Neural cell (in vitro differentiated cells): ENCODE measurements at regions not wholly inside any gene's neighbourhood (a gene's known extent, or its start where the extent isn't known, plus 50 kb on each side); places are given as distances from the start of the nearest gene placed in this dataset.
"Not testable (repeated sequence)": the region's sequence is repeated elsewhere in the genome, so short reads cannot be mapped to it uniquely, and the experiment has no call there.

Experiments
- H2AFZ ChIP-seq: fragments of 200-600, 300-800 bp; sonication (generic), shearing (Covaris generic); 2 replicates; pipeline ENCODE4 v1.6.0; 2014; ENCODE audit warnings: low read depth, mild to moderate bottlenecking, antibody characterized with exemption, low read length, moderate library complexity
- H3F3A ChIP-seq: fragments of 200-600 bp; shearing (Covaris generic); 2 replicates; pipeline ENCODE4 v1.6.1; 2016; ENCODE audit warnings: mild to moderate bottlenecking, moderate library complexity, mixed read lengths, antibody characterized with exemption, low read length; ENCODE audit not compliant: insufficient read depth, poor library complexity, severe bottlenecking
- H3K27ac ChIP-seq: fragments of 200-600, 300-800 bp; sonication (generic), shearing (Covaris generic); 2 replicates; pipeline ENCODE4 v1.5.1; 2014; ENCODE audit warnings: mild to moderate bottlenecking, low read length, moderate library complexity
- H3K27me3 ChIP-seq: fragments of 300-800, 200-600 bp; sonication (generic), shearing (Covaris generic); 2 replicates; pipeline ENCODE4 v1.6.0; 2014; ENCODE audit warnings: mild to moderate bottlenecking, low read depth, low read length, moderate library complexity; ENCODE audit not compliant: insufficient read depth
- H3K36me3 ChIP-seq: fragments of 300-800, 200-600 bp; sonication (generic), shearing (Covaris generic); 2 replicates; pipeline ENCODE4 v1.5.1; 2014; ENCODE audit warnings: mild to moderate bottlenecking, antibody characterized with exemption, low read length, moderate library complexity; ENCODE audit not compliant: insufficient read depth
- H3K4me2 ChIP-seq: fragments of 300-800, 200-600 bp; sonication (generic), shearing (Covaris generic); 2 replicates; pipeline ENCODE4 v1.6.0; 2014; ENCODE audit warnings: mild to moderate bottlenecking, low read length
- H3K4me3 ChIP-seq: fragments of 300-800, 200-600 bp; sonication (generic), shearing (Covaris generic); 2 replicates; pipeline ENCODE4 v1.5.1; 2014; ENCODE audit warnings: mild to moderate bottlenecking, low read length, moderate library complexity
- H3K79me2 ChIP-seq: fragments of 200-600 bp; shearing (Covaris generic); replicated peaks from 2 replicates; pipeline ENCODE4 v1.6.0; 2014; ENCODE audit warnings: mild to moderate bottlenecking, low read length, moderate library complexity; ENCODE audit not compliant: insufficient read depth
- H3K9ac ChIP-seq: fragments of 300-800, 200-600 bp; sonication (generic), shearing (Covaris generic); 2 replicates; pipeline ENCODE4 v1.6.1; 2016; ENCODE audit warnings: mild to moderate bottlenecking, low read length, mixed read lengths
- H3K9me2 ChIP-seq: fragments of 200-600 bp; shearing (Covaris generic); 2 replicates; pipeline ENCODE4 v1.6.1; 2016; ENCODE audit warnings: mild to moderate bottlenecking, low read length, mixed read lengths; ENCODE audit not compliant: insufficient read depth
- H3K9me3 ChIP-seq: fragments of 200-600, 300-800 bp; sonication (generic), shearing (Covaris generic); 2 replicates; pipeline ENCODE4 v1.6.1; 2016; ENCODE audit warnings: mild to moderate bottlenecking, mixed run types, low read length, moderate library complexity, mixed read lengths
- H4K20me1 ChIP-seq: fragments of 200-600 bp; shearing (Covaris generic); 2 replicates; pipeline ENCODE4 v1.6.1; 2016; ENCODE audit warnings: mild to moderate bottlenecking, mixed run types; ENCODE audit not compliant: insufficient read depth
- CTCF ChIP-seq: fragments of 450-650 bp; IDR thresholded peaks from 2 replicates; pipeline ENCODE4 v1.5.1; 2014; ENCODE audit warnings: antibody characterized with exemption, mild to moderate bottlenecking, moderate library complexity; ENCODE audit not compliant: poor library complexity, severe bottlenecking
- EP300 ChIP-seq: fragments of 450-650 bp; conservative IDR thresholded peaks from 2 replicates; pipeline ENCODE4 v1.6.1; 2014; ENCODE audit warnings: antibody characterized with exemption, mild to moderate bottlenecking, moderate library complexity; ENCODE audit not compliant: poor library complexity, severe bottlenecking
- EZH2 ChIP-seq: fragments of 200-600, 300-800 bp; shearing (Covaris generic), sonication (generic); IDR thresholded peaks from 2 replicates; pipeline ENCODE4 v1.6.1; 2014; ENCODE audit warnings: antibody characterized with exemption, low read length, borderline replicate concordance, mild to moderate bottlenecking; ENCODE audit not compliant: insufficient read depth, poor library complexity, severe bottlenecking
- MXI1 ChIP-seq: fragments of 450-650 bp; conservative IDR thresholded peaks from 2 replicates; pipeline ENCODE4 v1.6.1; 2014; ENCODE audit warnings: antibody characterized with exemption, mild to moderate bottlenecking; ENCODE audit not compliant: poor library complexity, severe bottlenecking
- POLR2AphosphoS5 ChIP-seq: IDR thresholded peaks from 2 replicates; pipeline ENCODE4 v1.6.1; 2012
- RAD21 ChIP-seq: fragments of 450-650 bp; conservative IDR thresholded peaks from 2 replicates; pipeline ENCODE4 v1.6.1; 2014; ENCODE audit warnings: antibody characterized with exemption, mild to moderate bottlenecking, moderate library complexity
- REST ChIP-seq: IDR thresholded peaks from 2 replicates; pipeline ENCODE4 v1.6.1; 2012; ENCODE audit warnings: borderline replicate concordance
- SMC3 ChIP-seq: fragments of 450-650 bp; conservative IDR thresholded peaks from 2 replicates; pipeline ENCODE4 v1.6.1; 2014; ENCODE audit warnings: antibody characterized with exemption, mild to moderate bottlenecking, moderate library complexity; ENCODE audit not compliant: poor library complexity
- TAF1 ChIP-seq: IDR thresholded peaks from 2 replicates; pipeline ENCODE4 v1.6.1; 2012; ENCODE audit warnings: low read depth

- H3K9ac ChIP-seq, result no peak overlapping the region
- no peaks in the 10 kb centered on the region for H3K79me2 ChIP-seq
- H3F3A ChIP-seq, result no peaks in the 10 kb centered on the region
- H2AFZ ChIP-seq, result no peak overlapping the region
- no peak overlapping the region for H3K4me3 ChIP-seq
- H3K4me2 ChIP-seq, result no peak overlapping the region
- no peak overlapping the region for H3K27ac ChIP-seq
- no peaks in the 10 kb centered on the region for H3K9me3 ChIP-seq
- no peak for TF ChIP-seq POLR2AphosphoS5
- H3K36me3 ChIP-seq, result no peaks in the 10 kb centered on the region
- no peaks in the 10 kb centered on the region for H4K20me1 ChIP-seq
- no peaks in the 10 kb centered on the region for H3K27me3 ChIP-seq
- no peaks in the 10 kb centered on the region for H3K9me2 ChIP-seq
Measured at GRCh38 chr4:116544946-116545345, 540.4 kb downstream of the TRAM1L1 start.

GRCh38 chr4:116539744-116540143, 545.6 kb downstream of the TRAM1L1 start:
- Histone ChIP-seq H3K27ac (no peak overlapping the region), H3K4me3 (no peak overlapping the region), H4K20me1 (no peaks in the 10 kb centered on the region), H3K27me3 (no peaks in the 10 kb centered on the region), H3K36me3 (no peaks in the 10 kb centered on the region), H3F3A (no peaks in the 10 kb centered on the region), H3K9ac (no peak overlapping the region), H3K9me3 (no peaks in the 10 kb centered on the region), H3K79me2 (no peaks in the 10 kb centered on the region), H3K4me2 (no peak overlapping the region), H3K9me2 (no peaks in the 10 kb centered on the region), H2AFZ (no peak overlapping the region)
- TF ChIP-seq EZH2, result no peak
- no peak for TF ChIP-seq TAF1
- TF ChIP-seq POLR2AphosphoS5, result no peak
- TF ChIP-seq REST, result no peak
- TF ChIP-seq SMC3, result no peak
- TF ChIP-seq EP300, result no peak
- TF ChIP-seq MXI1, result no peak
- TF ChIP-seq RAD21, result no peak
- no peak for TF ChIP-seq CTCF

- Histone ChIP-seq H3K4me3 (no peak overlapping the region), H3F3A (no peaks in the 10 kb centered on the region), H3K27ac (no peak overlapping the region), H3K27me3 (no peaks in the 10 kb centered on the region), H3K36me3 (no peaks in the 10 kb centered on the region), H3K9me2 (no peaks in the 10 kb centered on the region), H2AFZ (no peak overlapping the region), H3K9me3 (no peaks in the 10 kb centered on the region), H3K9ac (no peak overlapping the region), H3K79me2 (no peaks in the 10 kb centered on the region), H4K20me1 (no peaks in the 10 kb centered on the region), H3K4me2 (no peak overlapping the region)
- TF ChIP-seq POLR2AphosphoS5 (no peak), EP300 (no peak), REST (no peak), SMC3 (no peak), RAD21 (no peak)
Measured at GRCh38 chr4:116537828-116538227, 547.5 kb downstream of the TRAM1L1 start.

- not testable (repeated sequence) for H3K9me3 ChIP-seq, H3K9me2 ChIP-seq, H3K4me2 ChIP-seq, H3F3A ChIP-seq, H3K27me3 ChIP-seq, H3K27ac ChIP-seq, H3K4me3 ChIP-seq, H3K79me2 ChIP-seq, H2AFZ ChIP-seq, H3K9ac ChIP-seq, H3K36me3 ChIP-seq, H4K20me1 ChIP-seq
Measured at GRCh38 chr4:116536024-116536423, 549.4 kb downstream of the TRAM1L1 start.
